ENCODE measurements at regions not wholly inside any gene's neighbourhood (a gene's known extent, or its start where the extent isn't known, plus 50 kb on each side); places are given as distances from the start of the nearest gene placed in this dataset.

DNA sequence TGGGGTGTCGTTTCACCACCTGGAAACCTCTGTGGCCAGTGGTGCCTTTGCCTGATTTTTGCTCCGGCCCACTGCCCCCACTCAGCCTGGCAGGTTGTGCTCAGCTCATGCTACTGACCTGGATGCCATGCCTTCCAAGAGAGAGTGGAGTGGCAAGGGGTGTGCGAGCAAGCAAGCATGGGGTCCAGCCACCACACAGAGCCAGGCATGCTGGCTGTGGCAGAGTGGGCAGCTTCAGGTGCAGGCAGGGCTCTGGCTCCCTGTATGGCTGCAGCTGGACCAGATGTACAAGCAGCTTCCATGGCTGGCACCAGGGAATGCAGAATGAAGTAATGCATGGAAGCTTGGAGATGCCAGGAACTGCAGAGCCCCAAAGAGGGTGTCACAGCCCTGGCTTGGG, 620.5 kb upstream of the SETBP1 start:
- TF ChIP-seq JUN (CRISPR knock-in tag; IDR thresholded peaks at IDR 0.05) (no peak), NR2C2 (CRISPR knock-in tag; IDR thresholded peaks at IDR 0.05) (no peak), SMAD3 (CRISPR knock-in tag; IDR thresholded peaks at IDR 0.05; ENCODE audit: borderline replicate concordance) (no peak), CREM (CRISPR knock-in tag; IDR thresholded peaks at IDR 0.05) (no peak), ESRRA (CRISPR knock-in tag; IDR thresholded peaks at IDR 0.05; ENCODE audit: borderline replicate concordance) (no peak), ATF3 (CRISPR knock-in tag; conservative IDR thresholded peaks at IDR 0.05) (no peak)
- TF ChIP-seq, protein P1, sequence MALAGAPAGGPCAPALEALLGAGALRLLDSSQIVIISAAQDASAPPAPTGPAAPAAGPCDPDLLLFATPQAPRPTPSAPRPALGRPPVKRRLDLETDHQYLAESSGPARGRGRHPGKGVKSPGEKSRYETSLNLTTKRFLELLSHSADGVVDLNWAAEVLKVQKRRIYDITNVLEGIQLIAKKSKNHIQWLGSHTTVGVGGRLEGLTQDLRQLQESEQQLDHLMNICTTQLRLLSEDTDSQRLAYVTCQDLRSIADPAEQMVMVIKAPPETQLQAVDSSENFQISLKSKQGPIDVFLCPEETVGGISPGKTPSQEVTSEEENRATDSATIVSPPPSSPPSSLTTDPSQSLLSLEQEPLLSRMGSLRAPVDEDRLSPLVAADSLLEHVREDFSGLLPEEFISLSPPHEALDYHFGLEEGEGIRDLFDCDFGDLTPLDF (CRISPR knock-in tag; IDR thresholded peaks at IDR 0.05) = no peak
- TF ChIP-seq, protein P2, sequence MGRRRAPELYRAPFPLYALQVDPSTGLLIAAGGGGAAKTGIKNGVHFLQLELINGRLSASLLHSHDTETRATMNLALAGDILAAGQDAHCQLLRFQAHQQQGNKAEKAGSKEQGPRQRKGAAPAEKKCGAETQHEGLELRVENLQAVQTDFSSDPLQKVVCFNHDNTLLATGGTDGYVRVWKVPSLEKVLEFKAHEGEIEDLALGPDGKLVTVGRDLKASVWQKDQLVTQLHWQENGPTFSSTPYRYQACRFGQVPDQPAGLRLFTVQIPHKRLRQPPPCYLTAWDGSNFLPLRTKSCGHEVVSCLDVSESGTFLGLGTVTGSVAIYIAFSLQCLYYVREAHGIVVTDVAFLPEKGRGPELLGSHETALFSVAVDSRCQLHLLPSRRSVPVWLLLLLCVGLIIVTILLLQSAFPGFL (CRISPR knock-in tag; IDR thresholded peaks at IDR 0.05; ENCODE audit: borderline replicate concordance) = no peak
- TF ChIP-seq, protein P3, sequence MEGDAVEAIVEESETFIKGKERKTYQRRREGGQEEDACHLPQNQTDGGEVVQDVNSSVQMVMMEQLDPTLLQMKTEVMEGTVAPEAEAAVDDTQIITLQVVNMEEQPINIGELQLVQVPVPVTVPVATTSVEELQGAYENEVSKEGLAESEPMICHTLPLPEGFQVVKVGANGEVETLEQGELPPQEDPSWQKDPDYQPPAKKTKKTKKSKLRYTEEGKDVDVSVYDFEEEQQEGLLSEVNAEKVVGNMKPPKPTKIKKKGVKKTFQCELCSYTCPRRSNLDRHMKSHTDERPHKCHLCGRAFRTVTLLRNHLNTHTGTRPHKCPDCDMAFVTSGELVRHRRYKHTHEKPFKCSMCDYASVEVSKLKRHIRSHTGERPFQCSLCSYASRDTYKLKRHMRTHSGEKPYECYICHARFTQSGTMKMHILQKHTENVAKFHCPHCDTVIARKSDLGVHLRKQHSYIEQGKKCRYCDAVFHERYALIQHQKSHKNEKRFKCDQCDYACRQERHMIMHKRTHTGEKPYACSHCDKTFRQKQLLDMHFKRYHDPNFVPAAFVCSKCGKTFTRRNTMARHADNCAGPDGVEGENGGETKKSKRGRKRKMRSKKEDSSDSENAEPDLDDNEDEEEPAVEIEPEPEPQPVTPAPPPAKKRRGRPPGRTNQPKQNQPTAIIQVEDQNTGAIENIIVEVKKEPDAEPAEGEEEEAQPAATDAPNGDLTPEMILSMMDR (IDR thresholded peaks at IDR 0.05) = no peak
- TF ChIP-seq, protein P4, sequence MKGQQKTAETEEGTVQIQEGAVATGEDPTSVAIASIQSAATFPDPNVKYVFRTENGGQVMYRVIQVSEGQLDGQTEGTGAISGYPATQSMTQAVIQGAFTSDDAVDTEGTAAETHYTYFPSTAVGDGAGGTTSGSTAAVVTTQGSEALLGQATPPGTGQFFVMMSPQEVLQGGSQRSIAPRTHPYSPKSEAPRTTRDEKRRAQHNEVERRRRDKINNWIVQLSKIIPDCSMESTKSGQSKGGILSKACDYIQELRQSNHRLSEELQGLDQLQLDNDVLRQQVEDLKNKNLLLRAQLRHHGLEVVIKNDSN (CRISPR knock-in tag; IDR thresholded peaks at IDR 0.05) = no peak
